Stimulated activated CD4-positive, alpha-beta T cell treated with anti-CD3 and anti-CD28 coated beads, Interleukin-15, amount 100 ng/mL, for 24 hours (primary cell): ENCODE measurements at regions not wholly inside any gene's neighbourhood (a gene's known extent, or its start where the extent isn't known, plus 50 kb on each side); places are given as distances from the start of the nearest gene placed in this dataset.
A peak's percentile ranks its signal among the peaks of the same experiment; 100 is the strongest.
"Not testable (repeated sequence)": the region's sequence is repeated elsewhere in the genome, so short reads cannot be mapped to it uniquely, and the experiment has no call there.

Experiments used
- DNase-seq: peaks from one replicate; pipeline ENCODE4 v3.0.0-alpha.2; 2020

- no peak for DNase-seq
Measured at GRCh38 chr11:86861810-86862209, 61.5 kb downstream of the PRSS23 start.

GRCh38 chr11:86863476-86863875 lies 63.1 kb downstream of the PRSS23 start:
- no peak for DNase-seq

- DNase-seq, result no peak
Measured at GRCh38 chr11:86865436-86865835, 65.1 kb downstream of the PRSS23 start.

GRCh38 chr11:86869531-86869930 lies 69.2 kb downstream of the PRSS23 start:
- no peak for DNase-seq

GRCh38 chr11:86869966-86870570 lies 69.7 kb downstream of the PRSS23 start:
- DNase-seq, result peak; percentile 65

- DNase-seq, result no peak
Measured at GRCh38 chr11:86873573-86874083, 73.3 kb downstream of the PRSS23 start.

GRCh38 chr11:86874304-86875056 lies 74.1 kb downstream of the PRSS23 start:
- no peak for DNase-seq

GRCh38 chr11:86876716-86877234 lies 76.4 kb downstream of the PRSS23 start:
- no peak for DNase-seq

GRCh38 chr11:86877503-86877902 lies 77.2 kb downstream of the PRSS23 start:
- no peak for DNase-seq

GRCh38 chr11:86879241-86879640 lies 76.0 kb downstream of the FZD4 start:
- not testable (repeated sequence) for DNase-seq

GRCh38 chr11:86885311-86885710 lies 69.9 kb downstream of the FZD4 start:
- no peak for DNase-seq

GRCh38 chr11:86888164-86889000 lies 66.8 kb downstream of the FZD4 start:
- no peak for DNase-seq

GRCh38 chr11:86889001-86889341 lies 66.2 kb downstream of the FZD4 start:
- DNase-seq, result no peak

GRCh38 chr11:86891036-86891435 lies 64.2 kb downstream of the FZD4 start:
- DNase-seq, result no peak

- no peak for DNase-seq
Measured at GRCh38 chr11:86893235-86893634, 62.0 kb downstream of the FZD4 start.
